ENCODE measurements at regions not wholly inside any gene's neighbourhood (a gene's known extent, or its start where the extent isn't known, plus 50 kb on each side); places are given as distances from the start of the nearest gene placed in this dataset.

DNA sequence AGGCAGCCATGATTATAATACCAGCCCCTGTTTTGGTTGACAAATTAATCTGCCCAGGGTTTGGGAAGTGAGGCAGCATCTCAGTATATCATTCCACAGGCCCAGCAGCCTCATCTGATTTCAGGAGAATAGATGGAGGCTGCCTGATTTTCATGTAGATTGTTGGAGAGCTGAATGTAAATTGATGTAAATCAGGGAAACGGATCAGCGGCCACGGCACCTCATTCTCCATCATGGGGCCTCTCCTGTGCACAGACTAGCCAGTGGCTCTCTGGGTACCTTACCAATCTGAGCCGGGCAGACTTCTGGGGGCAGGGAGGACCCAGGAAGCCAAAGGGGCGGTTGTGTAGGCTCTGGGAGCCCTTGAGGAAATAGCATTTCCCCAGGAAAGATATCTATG lies 63.7 kb upstream of the GSC start (continued):
- TF ChIP-seq, protein P1, sequence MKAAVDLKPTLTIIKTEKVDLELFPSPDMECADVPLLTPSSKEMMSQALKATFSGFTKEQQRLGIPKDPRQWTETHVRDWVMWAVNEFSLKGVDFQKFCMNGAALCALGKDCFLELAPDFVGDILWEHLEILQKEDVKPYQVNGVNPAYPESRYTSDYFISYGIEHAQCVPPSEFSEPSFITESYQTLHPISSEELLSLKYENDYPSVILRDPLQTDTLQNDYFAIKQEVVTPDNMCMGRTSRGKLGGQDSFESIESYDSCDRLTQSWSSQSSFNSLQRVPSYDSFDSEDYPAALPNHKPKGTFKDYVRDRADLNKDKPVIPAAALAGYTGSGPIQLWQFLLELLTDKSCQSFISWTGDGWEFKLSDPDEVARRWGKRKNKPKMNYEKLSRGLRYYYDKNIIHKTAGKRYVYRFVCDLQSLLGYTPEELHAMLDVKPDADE (IDR thresholded peaks at IDR 0.05): no peak
- no peak for TF ChIP-seq CREB1 (CRISPR knock-in tag; IDR thresholded peaks at IDR 0.05; ENCODE audit: low read depth)
- TF ChIP-seq CTCF (conservative IDR thresholded peaks at IDR 0.05; ENCODE audit: low read depth in 2 of 2): no peak
- TF ChIP-seq ZNF331 (CRISPR knock-in tag; IDR thresholded peaks at IDR 0.05; ENCODE audit: low read depth): no peak
- TF ChIP-seq STAT1 (IDR thresholded peaks at IDR 0.05; ENCODE audit: unreplicated experiment): no peak
- TF ChIP-seq, protein P2, sequence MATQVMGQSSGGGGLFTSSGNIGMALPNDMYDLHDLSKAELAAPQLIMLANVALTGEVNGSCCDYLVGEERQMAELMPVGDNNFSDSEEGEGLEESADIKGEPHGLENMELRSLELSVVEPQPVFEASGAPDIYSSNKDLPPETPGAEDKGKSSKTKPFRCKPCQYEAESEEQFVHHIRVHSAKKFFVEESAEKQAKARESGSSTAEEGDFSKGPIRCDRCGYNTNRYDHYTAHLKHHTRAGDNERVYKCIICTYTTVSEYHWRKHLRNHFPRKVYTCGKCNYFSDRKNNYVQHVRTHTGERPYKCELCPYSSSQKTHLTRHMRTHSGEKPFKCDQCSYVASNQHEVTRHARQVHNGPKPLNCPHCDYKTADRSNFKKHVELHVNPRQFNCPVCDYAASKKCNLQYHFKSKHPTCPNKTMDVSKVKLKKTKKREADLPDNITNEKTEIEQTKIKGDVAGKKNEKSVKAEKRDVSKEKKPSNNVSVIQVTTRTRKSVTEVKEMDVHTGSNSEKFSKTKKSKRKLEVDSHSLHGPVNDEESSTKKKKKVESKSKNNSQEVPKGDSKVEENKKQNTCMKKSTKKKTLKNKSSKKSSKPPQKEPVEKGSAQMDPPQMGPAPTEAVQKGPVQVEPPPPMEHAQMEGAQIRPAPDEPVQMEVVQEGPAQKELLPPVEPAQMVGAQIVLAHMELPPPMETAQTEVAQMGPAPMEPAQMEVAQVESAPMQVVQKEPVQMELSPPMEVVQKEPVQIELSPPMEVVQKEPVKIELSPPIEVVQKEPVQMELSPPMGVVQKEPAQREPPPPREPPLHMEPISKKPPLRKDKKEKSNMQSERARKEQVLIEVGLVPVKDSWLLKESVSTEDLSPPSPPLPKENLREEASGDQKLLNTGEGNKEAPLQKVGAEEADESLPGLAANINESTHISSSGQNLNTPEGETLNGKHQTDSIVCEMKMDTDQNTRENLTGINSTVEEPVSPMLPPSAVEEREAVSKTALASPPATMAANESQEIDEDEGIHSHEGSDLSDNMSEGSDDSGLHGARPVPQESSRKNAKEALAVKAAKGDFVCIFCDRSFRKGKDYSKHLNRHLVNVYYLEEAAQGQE (IDR thresholded peaks at IDR 0.05; ENCODE audit: unreplicated experiment): no peak
- no peak for TF ChIP-seq NANOG (IDR thresholded peaks at IDR 0.05; ENCODE audit: borderline replicate concordance)
- TF ChIP-seq JUNB (IDR thresholded peaks at IDR 0.05; ENCODE audit: unreplicated experiment): no peak

DNA sequence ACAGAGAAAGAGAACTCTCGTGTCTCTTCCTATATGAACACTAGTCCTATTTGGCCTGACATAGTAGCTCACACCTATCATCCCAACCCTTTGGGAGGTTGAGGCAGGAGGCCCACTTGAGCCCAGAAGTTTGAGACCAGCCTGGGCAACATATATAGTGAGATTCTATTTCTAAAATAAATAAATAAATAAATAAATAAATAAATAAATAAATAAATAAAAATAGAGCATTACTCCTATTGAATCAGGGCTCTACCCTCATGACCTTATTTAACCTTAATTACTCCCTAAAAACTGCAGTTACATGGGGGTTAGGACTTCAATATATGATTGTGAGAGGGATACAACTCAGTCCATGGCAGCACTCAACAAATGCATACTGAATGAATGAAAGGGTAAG lies 61.2 kb upstream of the GSC start:
- Histone ChIP-seq H3K27me3 (ENCODE audit: insufficient read depth) (no peaks in the 10 kb centered on the region), H3K36me3 (ENCODE audit: insufficient read depth) (no peaks in the 10 kb centered on the region), H2AFZ (no peak overlapping the region), H3K4me2 (no peak overlapping the region), H3K4me3 (no peak overlapping the region), H3K79me2 (replicated peaks; ENCODE audit: insufficient read depth) (no peaks in the 10 kb centered on the region), H3K27ac (ENCODE audit: low read depth) (no peak overlapping the region), H3F3A (replicated peaks; ENCODE audit: low read depth) (no peaks in the 10 kb centered on the region), H3K4me1 (ENCODE audit: insufficient read depth) (peaks cover 10% of the 10 kb centered on the region; the same call in 1 of the 2 replicates), H3K9me2 (ENCODE audit: insufficient read depth) (peaks cover 1% of the 10 kb centered on the region; the same call in 1 of the 2 replicates), H4K20me1 (replicated peaks; ENCODE audit: insufficient read depth) (no peaks in the 10 kb centered on the region)
- no peak for DNase-seq (ENCODE audit: low spot score)
- no peak for ATAC-seq
- Mint-ChIP-seq H3K27ac (no peak overlapping the region), H3K4me1 (peaks cover 10% of the 10 kb centered on the region; the same call in 2 of the 3 replicates), H3K9me3 (peaks cover 10% of the 10 kb centered on the region), H3K27me3 (ENCODE audit: insufficient read depth, low read depth, poor library complexity) (peaks cover 5% of the 10 kb centered on the region), H3K36me3 (ENCODE audit: low read depth) (no peaks in the 10 kb centered on the region; the same call in 2 of the 3 replicates), H3K4me3 (no peak overlapping the region)
- TF ChIP-seq CTCF (conservative IDR thresholded peaks at IDR 0.05; ENCODE audit: low read depth in 2 of 2): no peak
